Progenitor cell of endocrine pancreas (in vitro differentiated cells): ENCODE measurements at regions not wholly inside any gene's neighbourhood (a gene's known extent, or its start where the extent isn't known, plus 50 kb on each side); places are given as distances from the start of the nearest gene placed in this dataset.

Experiments used
- DNase-seq: peaks from one replicate; pipeline ENCODE4 v3.0.0; 2021; ENCODE audit warnings: low spot score; ENCODE audit not compliant: unreplicated experiment
- H3K27ac Mint-ChIP-seq: 2 replicates; pipeline ENCODE4 v1.8.0; 2021; ENCODE audit warnings: mild to moderate bottlenecking, moderate library complexity, mixed read lengths
- H3K27me3 Mint-ChIP-seq: 2 replicates; pipeline ENCODE4 v1.8.0; 2021; ENCODE audit warnings: mixed read lengths
- H3K36me3 Mint-ChIP-seq: 2 replicates; pipeline ENCODE4 v1.8.0; 2022; ENCODE audit warnings: mixed read lengths; ENCODE audit not compliant: insufficient read depth
- H3K4me1 Mint-ChIP-seq: 2 replicates; pipeline ENCODE4 v1.8.0; 2021; ENCODE audit warnings: low read depth, mixed read lengths
- H3K4me3 Mint-ChIP-seq: 2 replicates; pipeline ENCODE4 v1.8.0; 2021; ENCODE audit warnings: low read depth, mild to moderate bottlenecking, moderate library complexity, mixed read lengths
- H3K9me3 Mint-ChIP-seq: 2 replicates; pipeline ENCODE4 v1.8.0; 2021; ENCODE audit warnings: low read depth, mixed read lengths
- CTCF ChIP-seq: fragments of 200-600 bp; sonication (generic); IDR thresholded peaks from one replicate; pipeline ENCODE4 v1.5.0; 2021; ENCODE audit warnings: antibody characterized with exemption, mild to moderate bottlenecking; ENCODE audit not compliant: unreplicated experiment

DNA sequence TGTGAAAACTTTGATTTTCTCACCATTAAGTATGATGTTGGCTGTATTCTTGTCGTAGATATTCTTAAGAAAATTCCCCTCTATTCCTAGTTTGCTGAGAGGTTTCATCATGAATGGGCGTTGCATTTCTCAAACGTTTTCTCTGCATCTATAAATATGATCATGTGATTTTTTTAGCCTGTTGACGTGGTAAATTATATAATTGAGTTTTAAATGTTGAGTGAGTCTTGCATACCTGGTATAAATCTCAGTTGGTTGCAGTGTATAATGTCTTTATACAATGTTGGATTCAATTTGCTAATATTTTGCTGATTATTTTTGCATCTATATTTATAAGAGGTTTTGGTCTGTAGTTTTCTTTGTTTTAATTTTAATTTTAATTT lies 405.9 kb upstream of the MIS18BP1 start:
- no peak overlapping the region for H3K27ac Mint-ChIP-seq
- no peaks in the 10 kb centered on the region for H3K36me3 Mint-ChIP-seq
- no peaks in the 10 kb centered on the region for H3K27me3 Mint-ChIP-seq
- DNase-seq = no peak
- H3K9me3 Mint-ChIP-seq = peaks cover 14% of the 10 kb centered on the region
- no peaks in the 10 kb centered on the region for H3K4me1 Mint-ChIP-seq
- no peak for TF ChIP-seq CTCF
- no peak overlapping the region for H3K4me3 Mint-ChIP-seq

DNA sequence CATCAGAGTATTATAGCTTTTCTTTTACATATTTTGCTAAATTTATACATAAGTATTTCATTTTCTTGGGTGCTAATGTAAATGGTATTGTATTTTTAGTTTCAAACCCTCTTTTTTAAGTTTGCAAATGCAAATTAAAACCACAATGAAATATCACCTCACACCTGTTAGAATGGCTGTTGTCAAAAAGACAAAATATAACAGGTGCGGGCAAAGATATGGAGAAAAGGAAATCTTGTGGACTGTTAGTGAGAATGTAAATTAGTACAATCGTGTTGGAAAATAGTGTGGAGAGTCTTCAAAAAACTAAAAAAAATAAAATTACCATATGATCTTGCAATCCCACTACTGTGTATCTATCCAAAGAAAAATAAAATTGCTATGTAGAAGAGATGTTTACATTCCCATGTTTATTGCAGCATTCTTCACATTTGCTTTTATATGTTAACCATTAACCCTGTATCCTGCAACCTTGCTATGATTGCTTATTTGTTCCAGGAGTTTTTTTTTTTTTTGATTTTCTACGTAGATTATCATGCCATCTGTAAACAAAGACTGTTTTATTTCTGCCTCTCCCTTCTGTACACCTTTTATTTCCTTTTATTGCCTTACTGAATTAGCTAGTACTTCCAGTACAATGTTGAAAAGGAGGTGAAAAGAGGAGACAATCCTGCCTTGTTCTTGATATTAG lies 405.4 kb upstream of the MIS18BP1 start:
- Mint-ChIP-seq H3K27ac (no peak overlapping the region), H3K27me3 (no peaks in the 10 kb centered on the region), H3K36me3 (no peaks in the 10 kb centered on the region), H3K9me3 (peaks cover 13% of the 10 kb centered on the region), H3K4me1 (no peaks in the 10 kb centered on the region), H3K4me3 (no peak overlapping the region)
- no peak for TF ChIP-seq CTCF
- no peak for DNase-seq

DNA sequence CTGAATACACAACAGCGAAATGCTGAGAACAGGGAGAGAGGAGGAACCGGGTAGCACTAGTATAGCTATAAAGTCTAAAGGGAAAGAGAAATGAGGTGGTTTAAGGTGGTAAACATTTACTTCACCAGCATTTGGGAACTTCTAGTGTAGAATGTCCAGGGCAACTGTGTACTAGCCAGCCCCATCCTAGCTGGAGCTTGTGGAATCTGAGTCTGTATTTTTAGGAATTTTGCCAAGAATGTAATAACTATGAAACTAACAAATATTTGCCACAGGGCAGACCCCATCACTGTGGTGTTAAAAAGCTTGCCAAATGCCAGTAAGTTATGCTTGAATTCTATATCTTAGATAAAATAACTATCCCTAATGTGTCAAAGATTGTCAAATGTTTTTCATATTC lies 398.9 kb upstream of the MIS18BP1 start:
- TF ChIP-seq CTCF = no peak

GRCh38 chr14:45650754-45651153 lies 397.8 kb upstream of the MIS18BP1 start:
- no peak for TF ChIP-seq CTCF
- no peaks in the 10 kb centered on the region for H3K36me3 Mint-ChIP-seq
- H3K27me3 Mint-ChIP-seq = no peaks in the 10 kb centered on the region
- no peak overlapping the region for H3K4me3 Mint-ChIP-seq
- H3K27ac Mint-ChIP-seq = no peak overlapping the region
- no peaks in the 10 kb centered on the region for H3K9me3 Mint-ChIP-seq
- H3K4me1 Mint-ChIP-seq = no peaks in the 10 kb centered on the region
- DNase-seq = no peak

More for the DNA sequence above, 398.9 kb upstream of the MIS18BP1 start:
- no peak for DNase-seq
- H3K4me1 Mint-ChIP-seq = no peaks in the 10 kb centered on the region
- no peaks in the 10 kb centered on the region for H3K36me3 Mint-ChIP-seq
- no peaks in the 10 kb centered on the region for H3K27me3 Mint-ChIP-seq
- no peak overlapping the region for H3K27ac Mint-ChIP-seq
- H3K9me3 Mint-ChIP-seq = no peaks in the 10 kb centered on the region
- no peak overlapping the region for H3K4me3 Mint-ChIP-seq

GRCh38 chr14:45649051-45649450 lies 396.0 kb upstream of the MIS18BP1 start:
- no peak for TF ChIP-seq CTCF
- no peak for DNase-seq
- Mint-ChIP-seq H3K27ac (no peak overlapping the region), H3K36me3 (no peaks in the 10 kb centered on the region), H3K4me1 (no peaks in the 10 kb centered on the region), H3K4me3 (no peak overlapping the region), H3K9me3 (no peaks in the 10 kb centered on the region), H3K27me3 (no peaks in the 10 kb centered on the region)
